ENCODE measurements at regions not wholly inside any gene's neighbourhood (a gene's known extent, or its start where the extent isn't known, plus 50 kb on each side); places are given as distances from the start of the nearest gene placed in this dataset.

DNA sequence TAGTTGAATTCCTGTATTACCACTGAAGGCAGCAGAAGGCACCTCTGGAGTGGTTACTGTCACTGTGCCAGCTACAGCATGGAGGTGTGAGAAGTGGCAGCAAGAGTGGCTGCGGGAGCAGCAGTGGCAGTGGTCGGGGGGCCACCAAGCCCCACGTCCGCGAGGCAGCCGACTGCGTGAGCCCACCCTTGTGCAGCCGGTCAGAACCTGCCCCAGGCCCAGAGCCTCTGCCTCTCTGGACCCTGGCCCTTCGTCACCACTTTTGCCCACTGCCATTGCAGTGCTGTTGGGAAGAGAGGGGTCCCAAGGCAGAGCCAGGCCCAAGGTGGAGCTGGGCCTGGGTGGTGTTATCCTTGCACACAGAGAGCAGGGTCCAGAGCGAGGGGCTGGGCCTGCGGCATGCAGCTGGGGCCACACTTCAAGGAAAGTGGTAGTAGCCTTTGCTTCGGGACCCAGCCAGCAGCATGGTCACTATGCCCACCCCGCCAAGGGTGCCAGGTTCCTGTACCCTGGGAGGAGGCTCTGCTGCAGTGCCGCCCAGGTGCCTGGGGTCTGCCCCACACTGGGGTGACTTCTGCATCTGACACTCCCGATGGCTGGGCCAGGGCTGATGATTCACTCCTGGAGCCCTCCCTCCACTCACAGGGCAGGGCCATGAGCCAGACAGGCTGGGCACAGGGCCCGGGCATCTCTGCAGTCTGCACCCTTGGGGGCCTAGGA, 450.1 kb upstream of the LRATD1 start:
- FAIRE-seq (no peak), ATAC-seq (0 out of 6 replicates have a peak, but pooled peaks of 1 of the 2 experiments have one; percentile 13), DNase-seq (ENCODE audit: low read depth in 1 of 2, low spot score in 1 of 2) (no peak)
- H3K9me3 ChIP-seq, result no peaks in the 10 kb centered on the region; the same call in 2 of the 3 replicates
- H3K4me3 ChIP-seq, result no peak overlapping the region
- H3K4me2 ChIP-seq, result no peak overlapping the region
- ChIA-PET CTCF (no interaction called here), POLR2A (no interaction called here)
- no peak overlapping the region for H3K27ac ChIP-seq
- H3K4me1 ChIP-seq, result no peaks in the 10 kb centered on the region
- 34% methylated on average over 10 of the region's 16 CpGs for WGBS (ENCODE audit: missing lambda C conversion rate)
- TF ChIP-seq MAFK (IDR thresholded peaks at IDR 0.05; ENCODE audit: partially characterized antibody) (no peak), PHF8 (IDR thresholded peaks at IDR 0.05; ENCODE audit: borderline replicate concordance, low read depth) (no peak), HDAC2 (IDR thresholded peaks at IDR 0.05) (no peak), ELK1 (IDR thresholded peaks at IDR 0.05; ENCODE audit: low read depth, low read length) (no peak), HEYL (CRISPR knock-in tag; IDR thresholded peaks at IDR 0.05) (no peak)
- TF ChIP-seq, protein P1, sequence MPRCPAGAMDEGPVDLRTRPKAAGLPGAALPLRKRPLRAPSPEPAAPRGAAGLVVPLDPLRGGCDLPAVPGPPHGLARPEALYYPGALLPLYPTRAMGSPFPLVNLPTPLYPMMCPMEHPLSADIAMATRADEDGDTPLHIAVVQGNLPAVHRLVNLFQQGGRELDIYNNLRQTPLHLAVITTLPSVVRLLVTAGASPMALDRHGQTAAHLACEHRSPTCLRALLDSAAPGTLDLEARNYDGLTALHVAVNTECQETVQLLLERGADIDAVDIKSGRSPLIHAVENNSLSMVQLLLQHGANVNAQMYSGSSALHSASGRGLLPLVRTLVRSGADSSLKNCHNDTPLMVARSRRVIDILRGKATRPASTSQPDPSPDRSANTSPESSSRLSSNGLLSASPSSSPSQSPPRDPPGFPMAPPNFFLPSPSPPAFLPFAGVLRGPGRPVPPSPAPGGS (IDR thresholded peaks at IDR 0.05), result no peak
- TF ChIP-seq, protein P2, sequence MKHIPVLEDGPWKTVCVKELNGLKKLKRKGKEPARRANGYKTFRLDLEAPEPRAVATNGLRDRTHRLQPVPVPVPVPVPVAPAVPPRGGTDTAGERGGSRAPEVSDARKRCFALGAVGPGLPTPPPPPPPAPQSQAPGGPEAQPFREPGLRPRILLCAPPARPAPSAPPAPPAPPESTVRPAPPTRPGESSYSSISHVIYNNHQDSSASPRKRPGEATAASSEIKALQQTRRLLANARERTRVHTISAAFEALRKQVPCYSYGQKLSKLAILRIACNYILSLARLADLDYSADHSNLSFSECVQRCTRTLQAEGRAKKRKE (CRISPR knock-in tag; IDR thresholded peaks at IDR 0.05; ENCODE audit: low read depth), result no peak

DNA sequence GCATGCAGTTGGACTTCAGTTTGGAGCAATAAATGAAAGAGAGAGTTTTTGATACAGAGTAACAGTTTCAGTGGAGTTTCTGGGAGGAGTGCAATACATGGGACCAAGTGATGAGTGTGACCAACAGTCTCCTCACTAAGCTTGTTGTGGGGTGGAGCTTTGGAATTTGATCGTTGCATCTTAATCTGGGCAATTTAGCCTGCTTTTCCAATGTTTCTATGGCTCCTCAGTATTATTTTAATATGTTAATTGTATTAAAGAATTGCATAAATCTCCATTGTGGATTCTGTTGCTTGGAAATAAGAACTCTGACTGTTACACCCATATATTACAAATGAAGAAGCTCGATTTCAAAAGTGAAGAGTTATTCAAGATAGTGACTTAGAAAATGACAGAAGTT, 446.6 kb upstream of the LRATD1 start:
- no peaks in the 10 kb centered on the region; the same call in 2 of the 3 replicates for H3K9me3 ChIP-seq
- WGBS (ENCODE audit: missing lambda C conversion rate), result 0% methylated on average over 2 of the region's 2 CpGs
- ATAC-seq, result no peak
- H3K4me1 ChIP-seq, result no peaks in the 10 kb centered on the region
- POLR2A ChIA-PET, result no interaction called here
- H3K27ac ChIP-seq, result no peak overlapping the region
- no peak overlapping the region for H3K4me3 ChIP-seq
- no peak overlapping the region for H3K4me2 ChIP-seq
- CTCF ChIA-PET, result no interaction called here
- DNase-seq (ENCODE audit: low read depth in 1 of 2, low spot score in 1 of 2), result no peak
- TF ChIP-seq HOXB13 (CRISPR knock-in tag; IDR thresholded peaks at IDR 0.05; ENCODE audit: low read depth) (no peak), BHLHE40 (IDR thresholded peaks at IDR 0.05; ENCODE audit: low read depth, low read length) (no peak), HOXA7 (CRISPR knock-in tag; IDR thresholded peaks at IDR 0.05) (no peak), NPAS2 (CRISPR knock-in tag; IDR thresholded peaks at IDR 0.05; ENCODE audit: borderline replicate concordance) (no peak), CHD4 (IDR thresholded peaks at IDR 0.05; ENCODE audit: borderline replicate concordance) (no peak), RAD21 (conservative IDR thresholded peaks at IDR 0.05 in 1 of 2, IDR thresholded peaks at IDR 0.05 in 1 of 2) (no peak), FOSL2 (IDR thresholded peaks at IDR 0.05) (no peak), FOSL2 (CRISPR knock-in tag; IDR thresholded peaks at IDR 0.05) (no peak), CTCF (IDR thresholded peaks at IDR 0.05) (no peak), MAX (IDR thresholded peaks at IDR 0.05) (no peak)
- TF ChIP-seq, protein P3, sequence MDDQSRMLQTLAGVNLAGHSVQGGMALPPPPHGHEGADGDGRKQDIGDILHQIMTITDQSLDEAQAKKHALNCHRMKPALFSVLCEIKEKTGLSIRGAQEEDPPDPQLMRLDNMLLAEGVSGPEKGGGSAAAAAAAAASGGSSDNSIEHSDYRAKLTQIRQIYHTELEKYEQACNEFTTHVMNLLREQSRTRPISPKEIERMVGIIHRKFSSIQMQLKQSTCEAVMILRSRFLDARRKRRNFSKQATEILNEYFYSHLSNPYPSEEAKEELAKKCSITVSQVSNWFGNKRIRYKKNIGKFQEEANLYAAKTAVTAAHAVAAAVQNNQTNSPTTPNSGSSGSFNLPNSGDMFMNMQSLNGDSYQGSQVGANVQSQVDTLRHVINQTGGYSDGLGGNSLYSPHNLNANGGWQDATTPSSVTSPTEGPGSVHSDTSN (IDR thresholded peaks at IDR 0.05), result no peak
- no peak for FAIRE-seq

All from A549 (cell line).